Ectodermal cell (in vitro differentiated cells): ENCODE measurements at regions not wholly inside any gene's neighbourhood (a gene's known extent, or its start where the extent isn't known, plus 50 kb on each side); places are given as distances from the start of the nearest gene placed in this dataset.
"Not testable (repeated sequence)": the region's sequence is repeated elsewhere in the genome, so short reads cannot be mapped to it uniquely, and the experiment has no call there.

Experiments used
- H3K27ac ChIP-seq: 2 replicates; pipeline ENCODE4 v1.7.0; 2013; ENCODE audit warnings: mild to moderate bottlenecking, low read depth, low read length; ENCODE audit not compliant: insufficient read depth, poor library complexity, severe bottlenecking
- H3K27me3 ChIP-seq: 2 replicates; pipeline ENCODE4 v1.7.0; 2013; ENCODE audit warnings: mild to moderate bottlenecking, low read length; ENCODE audit not compliant: insufficient read depth, control insufficient read depth, poor library complexity, severe bottlenecking
- H3K36me3 ChIP-seq: one replicate; pipeline ENCODE4 v1.7.0; 2013; ENCODE audit warnings: low read length; ENCODE audit not compliant: control insufficient read depth, insufficient read depth
- H3K4me1 ChIP-seq: one replicate; pipeline ENCODE4 v1.7.0; 2013; ENCODE audit warnings: low read length; ENCODE audit not compliant: control insufficient read depth, insufficient read depth
- H3K4me3 ChIP-seq: 2 replicates; pipeline ENCODE4 v1.7.0; 2013; ENCODE audit warnings: low read depth, low read length, control low read depth; ENCODE audit not compliant: insufficient read depth
- H3K9me3 ChIP-seq: 2 replicates; pipeline ENCODE4 v1.7.0; 2013; ENCODE audit warnings: mild to moderate bottlenecking, low read length, moderate library complexity; ENCODE audit not compliant: control insufficient read depth
- WGBS, 2 experiments: methylation state at CpG; one replicate each; pipeline ENCODE4 v1.1.7; 2013; ENCODE audit warnings: missing lambda C conversion rate in 2 of 2; 5-methylcytosine and 5-hydroxymethylcytosine counted together

DNA sequence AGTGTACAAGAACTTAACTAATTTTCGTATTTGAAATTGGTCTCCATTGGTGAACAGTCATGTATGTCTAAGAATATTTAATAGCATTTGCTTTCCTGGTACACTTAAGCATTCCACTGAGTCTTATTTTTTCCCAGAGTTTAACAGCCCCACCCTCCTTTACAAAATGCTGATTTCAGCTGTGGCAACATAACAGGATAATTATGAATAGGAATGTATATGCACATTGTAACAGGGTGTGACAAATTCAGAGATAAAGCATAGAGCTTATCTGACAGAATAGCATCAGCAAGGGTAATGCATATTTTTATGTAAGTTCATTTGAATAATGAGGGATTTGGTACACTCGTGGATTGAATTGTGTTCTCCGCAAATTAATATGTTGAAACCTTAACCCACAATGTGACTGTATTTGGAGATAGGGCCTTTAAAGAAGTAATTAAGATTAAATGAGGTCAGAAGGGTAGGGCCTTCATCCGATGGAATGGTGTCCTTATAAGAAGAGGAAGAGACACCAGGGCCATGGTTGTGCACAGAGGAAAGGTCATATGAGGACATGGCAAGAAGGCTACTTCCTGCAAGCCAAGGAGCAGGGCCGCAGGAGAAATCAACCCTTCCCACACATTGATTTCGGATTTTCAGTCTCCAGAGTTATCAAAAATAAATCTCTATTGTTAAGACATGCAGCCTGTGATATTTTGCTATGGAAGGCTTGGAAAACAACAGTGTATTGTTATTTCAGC is 439.7 kb upstream of the CDH20 start:
- no peak overlapping the region for H3K27ac ChIP-seq
- WGBS, 2 experiments: 92 to 94% methylated on average over 5 to 6 of the region's 6 CpGs

DNA sequence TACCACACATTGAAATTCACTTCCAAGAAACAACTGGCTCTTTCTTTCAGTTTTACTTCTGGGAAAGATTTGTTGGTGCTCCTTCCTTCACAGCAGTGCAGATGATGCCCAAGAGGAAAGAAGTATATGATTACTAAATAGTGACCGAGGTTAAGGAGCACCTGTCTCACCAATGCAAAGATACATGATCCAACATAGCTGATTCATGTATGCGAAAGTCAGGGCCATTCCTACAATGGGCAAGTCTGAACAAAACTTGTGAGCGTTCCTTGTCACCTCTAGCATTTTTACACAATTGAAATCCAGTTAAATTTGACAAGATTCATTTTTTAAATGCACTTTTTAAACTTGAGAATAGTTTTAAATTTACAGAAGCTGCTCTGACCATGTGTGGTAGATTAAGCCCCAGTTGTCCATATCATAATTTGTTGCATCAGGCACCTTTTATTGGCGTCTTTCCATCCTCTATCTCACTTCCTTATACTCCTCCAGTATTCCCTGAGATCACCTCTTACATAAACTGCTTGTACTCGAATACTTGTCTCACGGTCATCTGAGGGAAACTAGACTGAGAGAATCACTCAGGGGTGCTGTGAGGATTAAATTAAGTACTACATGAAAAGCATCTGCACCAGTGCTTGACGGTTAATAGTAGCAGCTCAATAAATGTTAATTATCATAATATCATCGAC is 438.8 kb upstream of the CDH20 start:
- no peaks in the 10 kb centered on the region for H3K4me1 ChIP-seq
- no peaks in the 10 kb centered on the region for H3K9me3 ChIP-seq
- no peak overlapping the region for H3K4me3 ChIP-seq
- H3K27me3 ChIP-seq: no peaks in the 10 kb centered on the region
- H3K36me3 ChIP-seq: no peaks in the 10 kb centered on the region
- no peak overlapping the region for H3K27ac ChIP-seq
- WGBS, 2 experiments: 94 to 95% methylated on average over 8 of the region's 8 CpGs

More for the DNA sequence above, 439.7 kb upstream of the CDH20 start:
- H3K36me3 ChIP-seq: no peaks in the 10 kb centered on the region
- H3K9me3 ChIP-seq: no peaks in the 10 kb centered on the region
- no peak overlapping the region for H3K4me3 ChIP-seq
- H3K27me3 ChIP-seq: no peaks in the 10 kb centered on the region
- H3K4me1 ChIP-seq: no peaks in the 10 kb centered on the region

GRCh38 chr18:60895181-60895580 is 438.0 kb upstream of the CDH20 start:
- H3K9me3 ChIP-seq: no peaks in the 10 kb centered on the region
- H3K4me1 ChIP-seq: no peaks in the 10 kb centered on the region
- WGBS, 2 experiments: 90 to 98% methylated on average over 3 of the region's 3 CpGs
- no peaks in the 10 kb centered on the region for H3K36me3 ChIP-seq
- no peaks in the 10 kb centered on the region for H3K27me3 ChIP-seq
- H3K4me3 ChIP-seq: no peak overlapping the region
- no peak overlapping the region for H3K27ac ChIP-seq

DNA sequence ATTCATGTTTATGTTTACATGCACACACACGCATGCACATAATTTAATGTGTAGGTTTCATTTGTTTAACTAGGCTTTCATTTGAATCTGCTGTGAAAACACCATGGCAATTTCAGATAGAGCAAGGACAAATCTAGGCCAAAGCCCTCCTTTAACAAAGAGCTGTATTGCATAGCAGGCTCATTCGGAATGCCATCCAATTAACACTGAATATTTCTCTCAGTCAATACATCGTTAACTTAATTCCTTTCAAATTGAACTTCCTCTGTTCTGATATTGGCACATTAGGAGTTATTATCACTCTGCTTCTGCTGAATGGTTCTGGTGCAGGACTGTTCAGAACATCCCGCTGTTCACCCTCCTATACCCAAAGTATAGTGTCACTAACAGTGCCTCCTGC is 435.1 kb upstream of the CDH20 start:
- Histone ChIP-seq H3K27ac (no peak overlapping the region), H3K4me3 (no peak overlapping the region), H3K9me3 (no peaks in the 10 kb centered on the region), H3K27me3 (no peaks in the 10 kb centered on the region), H3K4me1 (no peaks in the 10 kb centered on the region), H3K36me3 (no peaks in the 10 kb centered on the region)
- WGBS, 2 experiments: 89 to 96% methylated on average over 4 of the region's 4 CpGs

DNA sequence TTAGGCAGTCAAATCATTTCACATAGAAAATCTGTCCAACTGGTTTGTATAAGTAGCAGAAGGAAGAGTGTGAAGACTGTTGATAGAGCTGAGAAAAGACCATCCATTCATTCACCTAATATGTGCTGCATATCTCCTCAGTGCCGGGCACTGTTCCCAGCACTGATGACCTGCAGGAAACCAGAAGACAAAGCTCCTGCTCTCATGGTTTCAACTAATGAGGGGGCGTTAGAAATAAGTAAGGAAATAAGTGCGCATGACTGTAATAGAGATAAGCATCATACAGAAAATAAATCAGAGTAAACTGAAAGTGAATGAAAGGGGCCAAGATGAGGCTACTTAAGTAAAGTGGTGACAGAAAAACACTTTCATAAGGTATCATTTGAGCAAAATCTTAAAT is 427.5 kb upstream of the CDH20 start:
- Histone ChIP-seq H3K36me3 (no peaks in the 10 kb centered on the region), H3K9me3 (no peaks in the 10 kb centered on the region), H3K27me3 (no peaks in the 10 kb centered on the region), H3K4me1 (no peaks in the 10 kb centered on the region), H3K4me3 (no peak overlapping the region), H3K27ac (no peak overlapping the region)
- 89 to 100% methylated on average over 3 of the region's 3 CpGs for WGBS, 2 experiments

GRCh38 chr18:60910534-60910933 is 422.7 kb upstream of the CDH20 start:
- Histone ChIP-seq H3K27ac (no peak overlapping the region), H3K4me3 (no peak overlapping the region), H3K27me3 (no peaks in the 10 kb centered on the region), H3K9me3 (no peaks in the 10 kb centered on the region), H3K36me3 (no peaks in the 10 kb centered on the region), H3K4me1 (no peaks in the 10 kb centered on the region)

GRCh38 chr18:60911504-60911903 is 421.7 kb upstream of the CDH20 start:
- H3K36me3 ChIP-seq: no peaks in the 10 kb centered on the region
- WGBS, 2 experiments: 85 to 96% methylated on average over 2 of the region's 2 CpGs
- H3K27ac ChIP-seq: no peak overlapping the region
- no peaks in the 10 kb centered on the region for H3K4me1 ChIP-seq
- no peak overlapping the region for H3K4me3 ChIP-seq
- no peaks in the 10 kb centered on the region for H3K9me3 ChIP-seq
- H3K27me3 ChIP-seq: no peaks in the 10 kb centered on the region

DNA sequence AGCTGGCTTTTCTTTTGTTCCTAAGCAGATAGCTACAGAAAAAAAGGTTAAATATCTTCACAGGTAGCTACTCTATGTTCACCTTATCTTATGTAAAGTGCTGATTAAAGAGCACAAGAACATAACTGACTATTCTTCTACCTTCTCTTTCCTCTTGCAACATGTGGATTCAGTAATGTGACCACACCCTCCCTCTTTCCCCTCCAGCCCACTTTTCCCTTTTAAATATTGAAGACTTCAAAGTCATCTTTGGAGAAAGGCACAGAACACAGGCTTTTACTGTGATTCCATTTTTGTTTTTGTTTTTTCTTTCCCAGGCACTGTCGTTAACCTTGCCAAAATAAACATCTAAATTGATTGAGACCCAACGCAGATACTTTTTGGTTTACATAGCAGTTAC is 418.1 kb upstream of the CDH20 start:
- no peak overlapping the region for H3K27ac ChIP-seq
- no peaks in the 10 kb centered on the region for H3K27me3 ChIP-seq
- no peaks in the 10 kb centered on the region for H3K4me1 ChIP-seq
- no peaks in the 10 kb centered on the region for H3K9me3 ChIP-seq
- no peak overlapping the region for H3K4me3 ChIP-seq
- H3K36me3 ChIP-seq: no peaks in the 10 kb centered on the region
- WGBS, 2 experiments: 91 to 100% methylated on average over 1 to 2 of the region's 2 CpGs

GRCh38 chr18:60918862-60919261 is 414.4 kb upstream of the CDH20 start:
- H3K9me3 ChIP-seq, H3K27me3 ChIP-seq, H3K27ac ChIP-seq, H3K4me1 ChIP-seq, H3K4me3 ChIP-seq, H3K36me3 ChIP-seq: not testable (repeated sequence)
- 82 to 90% methylated on average over 2 of the region's 4 CpGs for WGBS, 2 experiments

- Histone ChIP-seq H3K27ac (no peak overlapping the region), H3K9me3 (no peaks in the 10 kb centered on the region), H3K4me3 (no peak overlapping the region), H3K27me3 (no peaks in the 10 kb centered on the region), H3K36me3 (no peaks in the 10 kb centered on the region), H3K4me1 (no peaks in the 10 kb centered on the region)
- 96 to 98% methylated on average over 8 of the region's 8 CpGs for WGBS, 2 experiments
These were observed 407.3 kb upstream of the CDH20 start for GRCh38 chr18:60925892-60926291.
